GM12878 (cell line): ENCODE measurements at regions not wholly inside any gene's neighbourhood (a gene's known extent, or its start where the extent isn't known, plus 50 kb on each side); places are given as distances from the start of the nearest gene placed in this dataset.

Experiments
- ATAC-seq: fragments of 200-7000 bp; cut with Tn5 transposase; 3 replicates; pipeline ENCODE4 v1.9.1; 2020; ENCODE audit warnings: mild to moderate bottlenecking, moderate library complexity
- BruUV-seq: library from RNA; stranded (reverse); fragments of 400-500 nt; replicated peaks from 2 replicates; lab custom pipeline; 2021; lab: Mats Ljungman, UMichigan
- CTCF ChIA-PET: fragments of 300-600 bp; sonication (Branson Sonifier 250); formaldehyde crosslinking; extraction: SDS; loops from one replicate; lab custom pipeline; 2021; ENCODE audit warnings: inconsistent platforms; lab: Yijun Ruan, JAX
- POLR2A ChIA-PET: fragments of 350-600 bp; formaldehyde crosslinking; extraction: SDS; loops from one replicate; lab custom pipeline; 2021; ENCODE audit warnings: inconsistent platforms; lab: Charles Lee
- RAD21 ChIA-PET: fragments of 300-600 bp; sonication (Branson Sonifier 250); formaldehyde crosslinking; loops from one replicate; lab custom pipeline; 2023; ENCODE audit warnings: antibody characterized with exemption; ENCODE audit not compliant: unreplicated experiment; lab: Charles Lee
- SMC1A ChIA-PET: fragments of 300-600 bp; sonication (Branson Sonifier 250); formaldehyde crosslinking; loops from one replicate; lab custom pipeline; 2023; ENCODE audit not compliant: unreplicated experiment, uncharacterized antibody; lab: Charles Lee
- DNase-seq: peaks from one replicate; pipeline ENCODE4 v3.0.0-alpha.2; 2011; ENCODE audit warnings: low read depth, low spot score
- FAIRE-seq: peaks from 3 replicates; lab custom pipeline; 2011; peaks lifted over from hg19 to GRCh38; lab: Jason Lieb, UNC
- H2AFZ ChIP-seq: 2 replicates; pipeline ENCODE4 v1.6.0; 2011; ENCODE audit warnings: low read depth, low read length, control low read depth; ENCODE audit not compliant: control insufficient read depth
- H3K27ac ChIP-seq: 2 replicates; pipeline ENCODE4 v1.5.1; 2011; ENCODE audit warnings: control low read depth; ENCODE audit not compliant: control insufficient read depth, insufficient read depth
- H3K27me3 ChIP-seq, 2 experiments: replicated peaks in 1 of 2; 2 replicates each; pipeline versions ENCODE4 v1.6.0 to v1.6.1; 2011; ENCODE audit warnings: low read length in 1 of 2; ENCODE audit not compliant: control insufficient read depth in 2 of 2, insufficient read depth in 2 of 2
- H3K36me3 ChIP-seq, 2 experiments: 2 replicates each; pipeline ENCODE4 v1.5.1; 2011; ENCODE audit warnings: low read length in 1 of 2; ENCODE audit not compliant: control insufficient read depth in 2 of 2, insufficient read depth in 2 of 2
- H3K4me1 ChIP-seq: 2 replicates; pipeline ENCODE4 v1.6.1; 2011; ENCODE audit warnings: mild to moderate bottlenecking, low read length, moderate library complexity, mixed read lengths; ENCODE audit not compliant: control insufficient read depth, insufficient read depth
- H3K4me2 ChIP-seq: 2 replicates; pipeline ENCODE4 v1.6.0; 2011; ENCODE audit warnings: control low read depth; ENCODE audit not compliant: control insufficient read depth, insufficient read depth
- H3K4me3 ChIP-seq: fragments of 200-600 bp; sonication (generic); 2 replicates; pipeline ENCODE4 v1.5.1; 2016
- H3K79me2 ChIP-seq: 2 replicates; pipeline ENCODE4 v1.6.0; 2011; ENCODE audit warnings: low read length; ENCODE audit not compliant: control insufficient read depth, insufficient read depth
- H3K9ac ChIP-seq: 2 replicates; pipeline ENCODE4 v1.8.0; 2011; ENCODE audit warnings: low read length, control low read depth, mixed read lengths; ENCODE audit not compliant: control insufficient read depth, insufficient read depth
- H3K9me3 ChIP-seq: replicated peaks from 3 replicates; pipeline ENCODE4 v1.5.1; 2011; ENCODE audit warnings: mild to moderate bottlenecking, low read length; ENCODE audit not compliant: control insufficient read depth, insufficient read depth
- H4K20me1 ChIP-seq: 2 replicates; pipeline ENCODE4 v1.6.0; 2011; ENCODE audit not compliant: control insufficient read depth, insufficient read depth
- CHD2 ChIP-seq: IDR thresholded peaks from 2 replicates; pipeline ENCODE4 v1.6.1; 2011; ENCODE audit warnings: low read depth, low read length, improper control_type of control experiment, borderline replicate concordance
- ESRRA ChIP-seq: IDR thresholded peaks from 2 replicates; pipeline ENCODE4 v1.6.1; 2012; ENCODE audit warnings: mild to moderate bottlenecking, low read length, improper control_type of control experiment
- EZH2 ChIP-seq: IDR thresholded peaks from 2 replicates; pipeline ENCODE4 v1.6.1; 2012; ENCODE audit warnings: low read depth, mild to moderate bottlenecking, control low read depth, inconsistent platforms, low read length, borderline replicate concordance; ENCODE audit not compliant: control insufficient read depth
- KLF5 ChIP-seq: fragments of 450-650 bp; IDR thresholded peaks from 2 replicates; pipeline ENCODE4 v1.6.1; 2014; ENCODE audit warnings: mild to moderate bottlenecking; ENCODE audit not compliant: partially characterized antibody
- MXI1 ChIP-seq: fragments of 150-350 bp; IDR thresholded peaks from 2 replicates; pipeline ENCODE4 v1.6.1; 2011; ENCODE audit warnings: low read depth, mild to moderate bottlenecking, inconsistent platforms, low read length, improper control_type of control experiment
- POLR2AphosphoS5 ChIP-seq: IDR thresholded peaks from 2 replicates; pipeline ENCODE4 v1.6.1; 2011; ENCODE audit warnings: mild to moderate bottlenecking, low read length, inconsistent platforms
- PRDM15 ChIP-seq: fragments of 450-650 bp; formaldehyde crosslinking; IDR thresholded peaks from 2 replicates; pipeline ENCODE4 v1.4.0; 2020; ENCODE audit warnings: mild to moderate bottlenecking, moderate library complexity
- RCOR1 ChIP-seq: conservative IDR thresholded peaks from 2 replicates; pipeline ENCODE4 v1.6.1; 2012; ENCODE audit warnings: low read depth, low read length, improper control_type of control experiment
- WRNIP1 ChIP-seq: IDR thresholded peaks from 2 replicates; pipeline ENCODE4 v1.6.1; 2011; ENCODE audit warnings: low read depth, low read length, improper control_type of control experiment, borderline replicate concordance
- WGBS: methylation state at CpG from one replicate; pipeline ENCODE4 v1.1.6; 2016; ENCODE audit warnings: low lambda C conversion rate; ENCODE audit not compliant: insufficient replicate concordance, insufficient coverage; ENCODE audit errors: missing lambda C conversion rate; 5-methylcytosine and 5-hydroxymethylcytosine counted together
- in situ Hi-C: fragments of 300-500 bp; cut with MboI; formaldehyde crosslinking; loops from 9 replicates; pipeline ENCODE4 v1.14.3; 2018; ENCODE audit warnings: mixed read lengths
- intact Hi-C: fragments of 100-400 bp; cut with micrococcal nuclease; formaldehyde crosslinking; loops from one replicate; pipeline ENCODE4 v1.14.2; 2022; ENCODE audit not compliant: unreplicated experiment
- TF ChIP-seq, protein P1 (sequence below): IDR thresholded peaks from 2 replicates; pipeline ENCODE4 v1.6.1; 2011; ENCODE audit warnings: low read depth, low read length, improper control_type of control experiment, borderline replicate concordance

- Histone ChIP-seq H3K4me2 (no peak overlapping the region), H2AFZ (no peak overlapping the region), H3K4me3 (no peak overlapping the region), H3K9ac (no peak overlapping the region)
- FAIRE-seq: no peak
- SMC1A ChIA-PET: no interaction called here
- ATAC-seq: no peak
- TF ChIP-seq, protein P1, sequence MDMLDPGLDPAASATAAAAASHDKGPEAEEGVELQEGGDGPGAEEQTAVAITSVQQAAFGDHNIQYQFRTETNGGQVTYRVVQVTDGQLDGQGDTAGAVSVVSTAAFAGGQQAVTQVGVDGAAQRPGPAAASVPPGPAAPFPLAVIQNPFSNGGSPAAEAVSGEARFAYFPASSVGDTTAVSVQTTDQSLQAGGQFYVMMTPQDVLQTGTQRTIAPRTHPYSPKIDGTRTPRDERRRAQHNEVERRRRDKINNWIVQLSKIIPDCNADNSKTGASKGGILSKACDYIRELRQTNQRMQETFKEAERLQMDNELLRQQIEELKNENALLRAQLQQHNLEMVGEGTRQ: no peak
- no peak for TF ChIP-seq KLF5
- no peak for TF ChIP-seq MXI1
- TF ChIP-seq, all 136 proteins: peak for 0
- in situ Hi-C loops: no loop called here
- POLR2A ChIA-PET: no interaction called here
- no TSS peak for BruUV-seq
- no peak for DNase-seq
- intact Hi-C loops: no loop called here
- no peaks in the 10 kb centered on the region for H3K36me3 ChIP-seq
- no peaks in the 10 kb centered on the region for H3K79me2 ChIP-seq
- RAD21 ChIA-PET: no interaction called here
- 7% methylated on average over 3 of the region's 3 CpGs for WGBS
- H3K27ac ChIP-seq: no peak overlapping the region
- H3K9me3 ChIP-seq: no peaks in the 10 kb centered on the region
- H3K4me1 ChIP-seq: no peaks in the 10 kb centered on the region
- CTCF ChIA-PET: no interaction called here
- no peaks in the 10 kb centered on the region for H3K27me3 ChIP-seq
- no peaks in the 10 kb centered on the region for H4K20me1 ChIP-seq
Observed at GRCh38 chr1:96387785-96388184, 333.8 kb upstream of the PTBP2 start.

GRCh38 chr1:96388421-96389310 lies 332.9 kb upstream of the PTBP2 start:
- intact Hi-C loops (no loop called here), in situ Hi-C loops (no loop called here)
- no peaks in the 10 kb centered on the region for H3K27me3 ChIP-seq
- FAIRE-seq: no peak
- POLR2A ChIA-PET: no interaction called here
- no peak for DNase-seq
- no peak overlapping the region for H3K9ac ChIP-seq
- no peak overlapping the region for H3K4me3 ChIP-seq
- RAD21 ChIA-PET: no interaction called here
- 1% methylated on average over 4 of the region's 4 CpGs for WGBS
- no peak overlapping the region for H3K27ac ChIP-seq
- CTCF ChIA-PET: no interaction called here
- H3K9me3 ChIP-seq: no peaks in the 10 kb centered on the region
- no peak overlapping the region for H2AFZ ChIP-seq
- no peaks in the 10 kb centered on the region for H3K4me1 ChIP-seq
- no peak for ATAC-seq
- SMC1A ChIA-PET: no interaction called here
- no peaks in the 10 kb centered on the region for H3K36me3 ChIP-seq
- no peaks in the 10 kb centered on the region for H4K20me1 ChIP-seq
- no peak overlapping the region for H3K4me2 ChIP-seq
- BruUV-seq: no TSS peak
- H3K79me2 ChIP-seq: no peaks in the 10 kb centered on the region
- TF ChIP-seq POLR2AphosphoS5 (no peak), WRNIP1 (no peak), RCOR1 (no peak), EZH2 (no peak), MXI1 (no peak), ESRRA (no peak), PRDM15 (CRISPR knock-in tag) (no peak), CHD2 (no peak)
